ENCODE measurements at regions not wholly inside any gene's neighbourhood (a gene's known extent, or its start where the extent isn't known, plus 50 kb on each side); places are given as distances from the start of the nearest gene placed in this dataset.
A peak's percentile ranks its signal among the peaks of the same experiment; 100 is the strongest.

GRCh38 chr16:85383836-85384832, 229.0 kb upstream of the GSE1 start:
- H3K4me3 ChIP-seq (ENCODE audit: low read length) = no peak overlapping the region
- no peaks in the 10 kb centered on the region for H3K27me3 ChIP-seq (ENCODE audit: control insufficient read depth, insufficient read depth)
- ATAC-seq = no peak
- H3K27ac ChIP-seq (ENCODE audit: low read length) = no peak overlapping the region
- intact Hi-C loops (cut with DNase I) = no loop called here
- H3K9me3 ChIP-seq (ENCODE audit: control insufficient read depth, low read length) = no peaks in the 10 kb centered on the region
- H3K4me1 ChIP-seq (ENCODE audit: control insufficient read depth, insufficient read depth, low read length) = peaks cover 3% of the 10 kb centered on the region
- peak; percentile 7 to 57 (median 42) for DNase-seq
- 83% methylated on average over 19 of the region's 19 CpGs for WGBS

- Histone ChIP-seq H3K4me1 (ENCODE audit: control insufficient read depth, insufficient read depth, low read length) (no peaks in the 10 kb centered on the region), H3K27me3 (ENCODE audit: control insufficient read depth, insufficient read depth) (no peaks in the 10 kb centered on the region), H3K9me3 (ENCODE audit: control insufficient read depth, low read length) (no peaks in the 10 kb centered on the region), H3K4me3 (ENCODE audit: low read length) (no peak overlapping the region), H3K27ac (ENCODE audit: low read length) (no peak overlapping the region)
- DNase-seq (peak; percentile 9 to 52 (median 35)), ATAC-seq (no peak)
- intact Hi-C loops (cut with DNase I) = no loop called here
- WGBS = 86% methylated on average over 20 of the region's 20 CpGs
Observed at GRCh38 chr16:85384833-85385462, 228.2 kb upstream of the GSE1 start.

- intact Hi-C loops (cut with DNase I) = no loop called here
Observed at GRCh38 chr16:85385463-85386331, 227.4 kb upstream of the GSE1 start.

GRCh38 chr16:85386467-85387170, 226.5 kb upstream of the GSE1 start:
- Histone ChIP-seq H3K9me3 (ENCODE audit: control insufficient read depth, low read length) (no peaks in the 10 kb centered on the region), H3K27me3 (ENCODE audit: control insufficient read depth, insufficient read depth) (no peaks in the 10 kb centered on the region), H3K27ac (ENCODE audit: low read length) (no peak overlapping the region), H3K4me1 (ENCODE audit: control insufficient read depth, insufficient read depth, low read length) (no peaks in the 10 kb centered on the region), H3K4me3 (ENCODE audit: low read length) (no peak overlapping the region)
- ATAC-seq (no peak), DNase-seq (peak; percentile 6 to 29 (median 28))
- intact Hi-C loops (cut with DNase I) = no loop called here
- WGBS = 94% methylated on average over 13 of the region's 13 CpGs

More at GRCh38 chr16:85385463-85386331, 227.4 kb upstream of the GSE1 start:
- no peaks in the 10 kb centered on the region for H3K9me3 ChIP-seq (ENCODE audit: control insufficient read depth, low read length)
- ATAC-seq = no peak
- 82% methylated on average over 32 of the region's 32 CpGs for WGBS
- no peaks in the 10 kb centered on the region for H3K27me3 ChIP-seq (ENCODE audit: control insufficient read depth, insufficient read depth)
- peak; percentile 16 to 64 (median 50) for DNase-seq
- no peak overlapping the region for H3K27ac ChIP-seq (ENCODE audit: low read length)
- no peak overlapping the region for H3K4me3 ChIP-seq (ENCODE audit: low read length)
- H3K4me1 ChIP-seq (ENCODE audit: control insufficient read depth, insufficient read depth, low read length) = no peaks in the 10 kb centered on the region

GRCh38 chr16:85387171-85387507, 226.0 kb upstream of the GSE1 start:
- Histone ChIP-seq H3K4me3 (ENCODE audit: low read length) (no peak overlapping the region), H3K9me3 (ENCODE audit: control insufficient read depth, low read length) (no peaks in the 10 kb centered on the region), H3K27me3 (ENCODE audit: control insufficient read depth, insufficient read depth) (no peaks in the 10 kb centered on the region), H3K4me1 (ENCODE audit: control insufficient read depth, insufficient read depth, low read length) (no peaks in the 10 kb centered on the region), H3K27ac (ENCODE audit: low read length) (no peak overlapping the region)
- DNase-seq (peak; percentile 4 to 45 (median 36)), ATAC-seq (no peak)
- intact Hi-C loops (cut with DNase I) = no loop called here
- WGBS = 94% methylated on average over 11 of the region's 11 CpGs

GRCh38 chr16:85387731-85388295, 225.3 kb upstream of the GSE1 start:
- intact Hi-C loops (cut with DNase I) = no loop called here
- over 99% methylated on average over 2 of the region's 2 CpGs for WGBS

GRCh38 chr16:85389679-85390470, 223.2 kb upstream of the GSE1 start:
- no peak for ATAC-seq
- H3K9me3 ChIP-seq (ENCODE audit: control insufficient read depth, low read length) = no peaks in the 10 kb centered on the region
- intact Hi-C loops (cut with DNase I) = loop anchor here in 3 of 4 donors (5.0 to 10.0 kb wide), 3 partner anchors 77 to 325 kb away; partner anchors contain the start of gene GSE1 (in 1 of the 3)
- peak overlapping the region; percentile 36 for H3K27ac ChIP-seq (ENCODE audit: low read length)
- H3K27me3 ChIP-seq (ENCODE audit: control insufficient read depth, insufficient read depth) = no peaks in the 10 kb centered on the region
- peak in 2 of 3 donors; percentile 30 to 41 for DNase-seq
- peaks cover 1% of the 10 kb centered on the region for H3K4me1 ChIP-seq (ENCODE audit: control insufficient read depth, insufficient read depth, low read length)
- 84% methylated on average over 19 of the region's 19 CpGs for WGBS
- no peak overlapping the region for H3K4me3 ChIP-seq (ENCODE audit: low read length)

More at GRCh38 chr16:85387731-85388295, 225.3 kb upstream of the GSE1 start:
- H3K9me3 ChIP-seq (ENCODE audit: control insufficient read depth, low read length) = no peaks in the 10 kb centered on the region
- no peak overlapping the region for H3K4me3 ChIP-seq (ENCODE audit: low read length)
- ATAC-seq (no peak), DNase-seq (no peak)
- H3K4me1 ChIP-seq (ENCODE audit: control insufficient read depth, insufficient read depth, low read length) = no peaks in the 10 kb centered on the region
- H3K27ac ChIP-seq (ENCODE audit: low read length) = no peak overlapping the region
- no peaks in the 10 kb centered on the region for H3K27me3 ChIP-seq (ENCODE audit: control insufficient read depth, insufficient read depth)

- intact Hi-C loops (cut with DNase I) = loop anchor here in 3 of 4 donors (5.0 to 10.0 kb wide), 3 partner anchors 77 to 324 kb away; partner anchors contain the start of gene GSE1 (in 1 of the 3)
- H3K4me3 ChIP-seq (ENCODE audit: low read length) = no peak overlapping the region
- no peaks in the 10 kb centered on the region for H3K27me3 ChIP-seq (ENCODE audit: control insufficient read depth, insufficient read depth)
- H3K27ac ChIP-seq (ENCODE audit: low read length) = peak overlapping the region; percentile 9
- H3K9me3 ChIP-seq (ENCODE audit: control insufficient read depth, low read length) = no peaks in the 10 kb centered on the region
- peak; percentile 82 to 84 for ATAC-seq
- 50% methylated on average over 24 of the region's 24 CpGs for WGBS
- peak; percentile 89 to 94 (median 93) for DNase-seq
- peaks cover 8% of the 10 kb centered on the region for H3K4me1 ChIP-seq (ENCODE audit: control insufficient read depth, insufficient read depth, low read length)
Observed at GRCh38 chr16:85390511-85391174, 222.5 kb upstream of the GSE1 start.

GRCh38 chr16:85391175-85391707, 221.9 kb upstream of the GSE1 start:
- H3K4me1 ChIP-seq (ENCODE audit: control insufficient read depth, insufficient read depth, low read length) = peaks cover 12% of the 10 kb centered on the region
- WGBS = 83% methylated on average over 14 of the region's 14 CpGs
- no peaks in the 10 kb centered on the region for H3K9me3 ChIP-seq (ENCODE audit: control insufficient read depth, low read length)
- intact Hi-C loops (cut with DNase I) = loop anchor here in 3 of 4 donors (5.0 to 10.0 kb wide), 3 partner anchors 76 to 324 kb away; partner anchors contain the start of gene GSE1 (in 1 of the 3)
- H3K27ac ChIP-seq (ENCODE audit: low read length) = peak overlapping the region; percentile 9
- H3K4me3 ChIP-seq (ENCODE audit: low read length) = no peak overlapping the region
- DNase-seq (peak in 2 of 3 donors; percentile 40 to 41), ATAC-seq (no peak)
- H3K27me3 ChIP-seq (ENCODE audit: control insufficient read depth, insufficient read depth) = no peaks in the 10 kb centered on the region
